ENCODE measurements at regions not wholly inside any gene's neighbourhood (a gene's known extent, or its start where the extent isn't known, plus 50 kb on each side); places are given as distances from the start of the nearest gene placed in this dataset.

DNA sequence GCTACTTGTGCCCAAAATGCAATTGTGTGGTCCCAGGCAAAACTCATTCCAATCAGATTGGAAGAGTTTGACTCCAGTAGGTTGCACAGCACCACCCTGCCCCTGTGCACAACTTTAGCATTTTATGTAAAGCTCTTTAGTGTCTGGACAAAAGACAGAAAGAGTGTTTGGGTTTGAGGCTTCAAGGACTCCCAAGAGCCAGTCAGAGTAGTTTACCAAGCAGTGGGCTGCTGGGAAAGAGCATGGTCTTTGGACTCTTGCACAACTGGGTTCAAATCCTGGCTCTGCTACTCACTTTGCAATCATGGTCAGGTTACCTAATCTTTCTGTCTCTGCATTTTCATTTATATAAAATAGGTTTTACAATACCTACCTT lies 75.8 kb upstream of the UMPS start (continued):
- TF ChIP-seq, protein P1, sequence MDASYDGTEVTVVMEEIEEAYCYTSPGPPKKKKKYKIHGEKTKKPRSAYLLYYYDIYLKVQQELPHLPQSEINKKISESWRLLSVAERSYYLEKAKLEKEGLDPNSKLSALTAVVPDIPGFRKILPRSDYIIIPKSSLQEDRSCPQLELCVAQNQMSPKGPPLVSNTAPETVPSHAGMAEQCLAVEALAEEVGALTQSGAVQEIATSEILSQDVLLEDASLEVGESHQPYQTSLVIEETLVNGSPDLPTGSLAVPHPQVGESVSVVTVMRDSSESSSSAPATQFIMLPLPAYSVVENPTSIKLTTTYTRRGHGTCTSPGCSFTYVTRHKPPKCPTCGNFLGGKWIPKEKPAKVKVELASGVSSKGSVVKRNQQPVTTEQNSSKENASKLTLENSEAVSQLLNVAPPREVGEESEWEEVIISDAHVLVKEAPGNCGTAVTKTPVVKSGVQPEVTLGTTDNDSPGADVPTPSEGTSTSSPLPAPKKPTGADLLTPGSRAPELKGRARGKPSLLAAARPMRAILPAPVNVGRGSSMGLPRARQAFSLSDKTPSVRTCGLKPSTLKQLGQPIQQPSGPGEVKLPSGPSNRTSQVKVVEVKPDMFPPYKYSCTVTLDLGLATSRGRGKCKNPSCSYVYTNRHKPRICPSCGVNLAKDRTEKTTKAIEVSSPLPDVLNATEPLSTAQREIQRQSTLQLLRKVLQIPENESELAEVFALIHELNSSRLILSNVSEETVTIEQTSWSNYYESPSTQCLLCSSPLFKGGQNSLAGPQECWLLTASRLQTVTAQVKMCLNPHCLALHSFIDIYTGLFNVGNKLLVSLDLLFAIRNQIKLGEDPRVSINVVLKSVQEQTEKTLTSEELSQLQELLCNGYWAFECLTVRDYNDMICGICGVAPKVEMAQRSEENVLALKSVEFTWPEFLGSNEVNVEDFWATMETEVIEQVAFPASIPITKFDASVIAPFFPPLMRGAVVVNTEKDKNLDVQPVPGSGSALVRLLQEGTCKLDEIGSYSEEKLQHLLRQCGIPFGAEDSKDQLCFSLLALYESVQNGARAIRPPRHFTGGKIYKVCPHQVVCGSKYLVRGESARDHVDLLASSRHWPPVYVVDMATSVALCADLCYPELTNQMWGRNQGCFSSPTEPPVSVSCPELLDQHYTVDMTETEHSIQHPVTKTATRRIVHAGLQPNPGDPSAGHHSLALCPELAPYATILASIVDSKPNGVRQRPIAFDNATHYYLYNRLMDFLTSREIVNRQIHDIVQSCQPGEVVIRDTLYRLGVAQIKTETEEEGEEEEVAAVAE (CRISPR knock-in tag; IDR thresholded peaks at IDR 0.05; ENCODE audit: borderline replicate concordance), result peak; percentile 47; the same call in 1 of the 2 replicates
- TF ChIP-seq JDP2 (CRISPR knock-in tag; IDR thresholded peaks at IDR 0.05; ENCODE audit: borderline replicate concordance) (no peak), FOXP1 (IDR thresholded peaks at IDR 0.05) (no peak), FOXP1 (CRISPR knock-in tag; IDR thresholded peaks at IDR 0.05) (peak; percentile 48; the same call in 1 of the 2 replicates), ZNF746 (CRISPR knock-in tag; IDR thresholded peaks at IDR 0.05) (no peak), ZNF772 (CRISPR knock-in tag; IDR thresholded peaks at IDR 0.05) (no peak), RFX3 (CRISPR knock-in tag; IDR thresholded peaks at IDR 0.05) (no peak), ZNF652 (CRISPR knock-in tag; IDR thresholded peaks at IDR 0.05; ENCODE audit: borderline replicate concordance, low read depth) (0 out of 2 replicates have a peak, but pooled peaks have one; percentile 31), ZMYM3 (CRISPR knock-in tag; IDR thresholded peaks at IDR 0.05) (peak; percentile 44; the same call in 1 of the 2 replicates), HNRNPH1 (optimal IDR thresholded peaks at IDR 0.05; ENCODE audit: low read depth, low read length) (no peak), SIN3B (IDR thresholded peaks at IDR 0.05; ENCODE audit: low read length) (no peak), ZNF605 (CRISPR knock-in tag; IDR thresholded peaks at IDR 0.05) (no peak), HOXA3 (CRISPR knock-in tag; IDR thresholded peaks at IDR 0.05) (peak; percentile 48; the same call in 1 of the 2 replicates), RXRB (CRISPR knock-in tag; IDR thresholded peaks at IDR 0.05; ENCODE audit: borderline replicate concordance) (peak; percentile 84), MAFK (conservative IDR thresholded peaks at IDR 0.05 in 1 of 2, IDR thresholded peaks at IDR 0.05 in 1 of 2; ENCODE audit: low read length in 2 of 2) (no peak)
- TF ChIP-seq, protein P2, sequence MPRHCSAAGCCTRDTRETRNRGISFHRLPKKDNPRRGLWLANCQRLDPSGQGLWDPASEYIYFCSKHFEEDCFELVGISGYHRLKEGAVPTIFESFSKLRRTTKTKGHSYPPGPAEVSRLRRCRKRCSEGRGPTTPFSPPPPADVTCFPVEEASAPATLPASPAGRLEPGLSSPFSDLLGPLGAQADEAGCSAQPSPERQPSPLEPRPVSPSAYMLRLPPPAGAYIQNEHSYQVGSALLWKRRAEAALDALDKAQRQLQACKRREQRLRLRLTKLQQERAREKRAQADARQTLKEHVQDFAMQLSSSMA (CRISPR knock-in tag; IDR thresholded peaks at IDR 0.05), result no peak
- TF ChIP-seq, protein P3, sequence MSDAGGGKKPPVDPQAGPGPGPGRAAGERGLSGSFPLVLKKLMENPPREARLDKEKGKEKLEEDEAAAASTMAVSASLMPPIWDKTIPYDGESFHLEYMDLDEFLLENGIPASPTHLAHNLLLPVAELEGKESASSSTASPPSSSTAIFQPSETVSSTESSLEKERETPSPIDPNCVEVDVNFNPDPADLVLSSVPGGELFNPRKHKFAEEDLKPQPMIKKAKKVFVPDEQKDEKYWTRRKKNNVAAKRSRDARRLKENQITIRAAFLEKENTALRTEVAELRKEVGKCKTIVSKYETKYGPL (CRISPR knock-in tag; IDR thresholded peaks at IDR 0.05), result peak; percentile 58; the same call in 1 of the 2 replicates
- TF ChIP-seq, protein P4, sequence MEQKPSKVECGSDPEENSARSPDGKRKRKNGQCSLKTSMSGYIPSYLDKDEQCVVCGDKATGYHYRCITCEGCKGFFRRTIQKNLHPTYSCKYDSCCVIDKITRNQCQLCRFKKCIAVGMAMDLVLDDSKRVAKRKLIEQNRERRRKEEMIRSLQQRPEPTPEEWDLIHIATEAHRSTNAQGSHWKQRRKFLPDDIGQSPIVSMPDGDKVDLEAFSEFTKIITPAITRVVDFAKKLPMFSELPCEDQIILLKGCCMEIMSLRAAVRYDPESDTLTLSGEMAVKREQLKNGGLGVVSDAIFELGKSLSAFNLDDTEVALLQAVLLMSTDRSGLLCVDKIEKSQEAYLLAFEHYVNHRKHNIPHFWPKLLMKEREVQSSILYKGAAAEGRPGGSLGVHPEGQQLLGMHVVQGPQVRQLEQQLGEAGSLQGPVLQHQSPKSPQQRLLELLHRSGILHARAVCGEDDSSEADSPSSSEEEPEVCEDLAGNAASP (CRISPR knock-in tag; IDR thresholded peaks at IDR 0.05; ENCODE audit: borderline replicate concordance), result peak; percentile 69; the same call in 1 of the 2 replicates
- TF ChIP-seq, protein P5, sequence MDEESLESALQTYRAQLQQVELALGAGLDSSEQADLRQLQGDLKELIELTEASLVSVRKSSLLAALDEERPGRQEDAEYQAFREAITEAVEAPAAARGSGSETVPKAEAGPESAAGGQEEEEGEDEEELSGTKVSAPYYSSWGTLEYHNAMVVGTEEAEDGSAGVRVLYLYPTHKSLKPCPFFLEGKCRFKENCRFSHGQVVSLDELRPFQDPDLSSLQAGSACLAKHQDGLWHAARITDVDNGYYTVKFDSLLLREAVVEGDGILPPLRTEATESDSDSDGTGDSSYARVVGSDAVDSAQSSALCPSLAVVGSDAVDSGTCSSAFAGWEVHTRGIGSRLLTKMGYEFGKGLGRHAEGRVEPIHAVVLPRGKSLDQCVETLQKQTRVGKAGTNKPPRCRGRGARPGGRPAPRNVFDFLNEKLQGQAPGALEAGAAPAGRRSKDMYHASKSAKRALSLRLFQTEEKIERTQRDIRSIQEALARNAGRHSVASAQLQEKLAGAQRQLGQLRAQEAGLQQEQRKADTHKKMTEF (CRISPR knock-in tag; IDR thresholded peaks at IDR 0.05), result peak; percentile 87; the same call in 1 of the 2 replicates
- TF ChIP-seq, protein P6, sequence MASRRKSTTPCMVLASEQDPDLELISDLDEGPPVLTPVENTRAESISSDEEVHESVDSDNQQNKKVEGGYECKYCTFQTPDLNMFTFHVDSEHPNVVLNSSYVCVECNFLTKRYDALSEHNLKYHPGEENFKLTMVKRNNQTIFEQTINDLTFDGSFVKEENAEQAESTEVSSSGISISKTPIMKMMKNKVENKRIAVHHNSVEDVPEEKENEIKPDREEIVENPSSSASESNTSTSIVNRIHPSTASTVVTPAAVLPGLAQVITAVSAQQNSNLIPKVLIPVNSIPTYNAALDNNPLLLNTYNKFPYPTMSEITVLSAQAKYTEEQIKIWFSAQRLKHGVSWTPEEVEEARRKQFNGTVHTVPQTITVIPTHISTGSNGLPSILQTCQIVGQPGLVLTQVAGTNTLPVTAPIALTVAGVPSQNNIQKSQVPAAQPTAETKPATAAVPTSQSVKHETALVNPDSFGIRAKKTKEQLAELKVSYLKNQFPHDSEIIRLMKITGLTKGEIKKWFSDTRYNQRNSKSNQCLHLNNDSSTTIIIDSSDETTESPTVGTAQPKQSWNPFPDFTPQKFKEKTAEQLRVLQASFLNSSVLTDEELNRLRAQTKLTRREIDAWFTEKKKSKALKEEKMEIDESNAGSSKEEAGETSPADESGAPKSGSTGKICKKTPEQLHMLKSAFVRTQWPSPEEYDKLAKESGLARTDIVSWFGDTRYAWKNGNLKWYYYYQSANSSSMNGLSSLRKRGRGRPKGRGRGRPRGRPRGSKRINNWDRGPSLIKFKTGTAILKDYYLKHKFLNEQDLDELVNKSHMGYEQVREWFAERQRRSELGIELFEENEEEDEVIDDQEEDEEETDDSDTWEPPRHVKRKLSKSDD (CRISPR knock-in tag; IDR thresholded peaks at IDR 0.05; ENCODE audit: low read depth), result 0 out of 2 replicates have a peak, but pooled peaks have one; percentile 28

Measured in HepG2 (cell line).